ENCODE measurements at regions not wholly inside any gene's neighbourhood (a gene's known extent, or its start where the extent isn't known, plus 50 kb on each side); places are given as distances from the start of the nearest gene placed in this dataset.

GRCh38 chr5:135106610-135107471 is 72.8 kb upstream of the PITX1 start:
- Histone ChIP-seq H3K9me3 (no peaks in the 10 kb centered on the region), H3K36me3 (ENCODE audit: low read depth) (no peaks in the 10 kb centered on the region), H3K4me3 (no peak overlapping the region), H3K4me1 (ENCODE audit: low read depth) (no peaks in the 10 kb centered on the region)
- DNase-seq (peak in 2 of 3 donors; percentile 48 to 58), ATAC-seq (peak; percentile 85)
- intact Hi-C loops (cut with DNase I, micrococcal nuclease) = no loop called here
- no peak for TF ChIP-seq CTCF (IDR thresholded peaks at IDR 0.05)

GRCh38 chr5:135106136-135106535 is 72.1 kb upstream of the PITX1 start:
- no peaks in the 10 kb centered on the region for H3K36me3 ChIP-seq (ENCODE audit: low read depth)
- H3K9me3 ChIP-seq = no peaks in the 10 kb centered on the region
- no peak for TF ChIP-seq CTCF (IDR thresholded peaks at IDR 0.05)
- DNase-seq (no peak), ATAC-seq (no peak)
- no peak overlapping the region for H3K4me3 ChIP-seq
- intact Hi-C loops (cut with DNase I, micrococcal nuclease) = no loop called here
- H3K4me1 ChIP-seq (ENCODE audit: low read depth) = no peaks in the 10 kb centered on the region

DNA sequence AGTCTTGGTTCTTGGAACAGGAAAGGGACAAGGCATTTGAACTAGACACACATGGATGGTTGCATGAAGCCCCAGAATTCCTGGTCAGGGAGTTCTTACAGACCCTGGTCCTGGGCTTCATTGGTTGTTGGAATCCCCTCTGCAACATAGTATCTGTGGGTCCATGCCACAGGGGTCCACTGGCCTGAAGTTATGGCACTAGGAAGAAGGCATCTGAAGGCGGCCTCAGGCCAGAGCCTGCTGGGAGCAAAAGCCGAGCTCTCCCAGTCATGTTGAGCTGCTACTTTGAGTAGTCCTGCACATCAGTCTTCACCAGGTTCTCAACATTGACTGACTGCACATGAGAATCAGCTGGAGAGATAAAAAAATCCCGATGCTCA is 71.1 kb upstream of the PITX1 start:
- ATAC-seq (no peak), DNase-seq (no peak)
- TF ChIP-seq CTCF (IDR thresholded peaks at IDR 0.05) = no peak
- Histone ChIP-seq H3K9me3 (no peaks in the 10 kb centered on the region), H3K4me1 (ENCODE audit: low read depth) (no peaks in the 10 kb centered on the region), H3K4me3 (no peak overlapping the region), H3K36me3 (ENCODE audit: low read depth) (no peaks in the 10 kb centered on the region)
- intact Hi-C loops (cut with DNase I, micrococcal nuclease) = no loop called here

DNA sequence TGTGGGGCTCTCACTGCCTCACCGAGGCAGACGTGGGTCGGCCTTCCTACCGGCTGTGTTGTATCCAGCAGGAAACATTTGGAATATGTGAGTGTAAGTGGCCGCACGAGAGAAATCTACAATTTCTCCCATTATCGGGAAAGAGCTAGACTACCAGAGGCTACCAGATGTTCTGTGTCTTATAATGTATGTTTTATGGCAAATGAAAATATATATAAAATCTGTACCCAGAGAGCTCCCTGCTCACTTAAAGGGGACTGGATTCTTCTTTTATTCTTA is 69.5 kb upstream of the PITX1 start:
- DNase-seq (no peak), ATAC-seq (no peak)
- H3K36me3 ChIP-seq (ENCODE audit: low read depth) = no peaks in the 10 kb centered on the region
- no peak for TF ChIP-seq CTCF (IDR thresholded peaks at IDR 0.05)
- intact Hi-C loops (cut with DNase I, micrococcal nuclease) = no loop called here
- no peaks in the 10 kb centered on the region for H3K4me1 ChIP-seq (ENCODE audit: low read depth)
- H3K4me3 ChIP-seq = no peak overlapping the region
- no peaks in the 10 kb centered on the region for H3K9me3 ChIP-seq

- H3K9me3 ChIP-seq = no peaks in the 10 kb centered on the region
- intact Hi-C loops (cut with DNase I, micrococcal nuclease) = no loop called here
- no peaks in the 10 kb centered on the region for H3K36me3 ChIP-seq (ENCODE audit: low read depth)
- DNase-seq (no peak), ATAC-seq (no peak)
- H3K4me3 ChIP-seq = no peak overlapping the region
- no peak for TF ChIP-seq CTCF (IDR thresholded peaks at IDR 0.05)
- no peaks in the 10 kb centered on the region for H3K4me1 ChIP-seq (ENCODE audit: low read depth)
These were observed 68.9 kb upstream of the PITX1 start for GRCh38 chr5:135102716-135103574.
